GM19240 (cell line): ENCODE measurements at regions not wholly inside any gene's neighbourhood (a gene's known extent, or its start where the extent isn't known, plus 50 kb on each side); places are given as distances from the start of the nearest gene placed in this dataset.
"Not testable (repeated sequence)": the region's sequence is repeated elsewhere in the genome, so short reads cannot be mapped to it uniquely, and the experiment has no call there.

Experiments
- DNase-seq: peaks from one replicate; pipeline ENCODE4 v3.0.0; 2011; ENCODE audit warnings: low spot score; ENCODE audit not compliant: insufficient read length

DNA sequence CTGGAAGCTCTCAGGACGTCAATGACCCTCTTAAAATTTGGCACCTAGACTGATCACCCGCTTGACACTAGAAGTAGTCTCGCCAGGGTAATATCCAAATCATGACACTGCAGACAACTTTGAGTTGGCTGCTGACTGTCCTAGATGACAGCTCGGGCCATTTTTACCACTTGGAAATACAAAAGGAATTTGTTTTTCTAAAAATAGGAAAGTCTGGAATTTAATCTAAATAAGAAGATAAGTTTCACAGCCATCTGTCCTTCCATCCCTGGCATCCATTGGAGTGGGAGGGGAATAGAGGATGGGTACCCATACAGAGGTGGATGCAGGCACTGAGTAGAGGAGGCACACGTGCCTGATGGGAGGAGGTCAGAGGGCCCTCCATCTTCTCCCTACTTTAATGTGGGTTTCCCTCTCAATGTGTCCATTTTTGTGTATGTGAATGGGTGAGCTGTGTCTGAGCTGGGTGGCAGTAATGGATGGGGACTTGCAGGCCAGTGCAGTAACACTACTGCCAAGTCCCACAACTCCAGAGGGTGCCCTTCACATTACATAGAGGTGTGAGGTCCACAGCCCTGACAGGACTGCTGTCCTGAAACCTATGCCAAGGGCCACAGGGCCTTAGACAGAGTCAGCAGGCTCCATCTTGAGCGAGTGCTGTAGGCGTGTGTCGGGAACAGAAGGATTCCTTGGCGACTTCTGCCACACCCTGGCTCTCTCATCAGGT is 104.8 kb upstream of the IPO9 start:
- no peak for DNase-seq

- DNase-seq, result no peak
Observed at GRCh38 chr1:201724766-201725118, 104.2 kb upstream of the IPO9 start.

DNA sequence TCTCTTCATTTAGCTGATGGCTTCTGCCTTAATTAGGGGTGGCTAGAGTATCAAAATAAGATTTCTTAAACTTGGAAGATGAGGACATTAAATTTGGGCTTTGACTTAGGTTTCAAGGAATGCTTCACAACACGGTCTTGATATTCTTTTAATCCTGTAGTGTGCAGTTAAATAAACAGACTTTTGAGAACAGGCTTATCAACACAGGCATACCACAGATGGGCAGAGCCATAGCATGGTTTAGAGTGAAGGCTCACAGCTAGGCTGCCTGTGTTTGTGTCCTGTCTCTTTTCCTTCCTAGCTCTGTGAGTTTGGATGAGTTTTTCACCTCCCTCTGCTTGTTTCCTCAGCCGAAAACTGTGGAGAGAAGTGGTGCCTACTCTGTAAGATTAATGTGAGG is 102.3 kb upstream of the IPO9 start:
- DNase-seq, result no peak

DNA sequence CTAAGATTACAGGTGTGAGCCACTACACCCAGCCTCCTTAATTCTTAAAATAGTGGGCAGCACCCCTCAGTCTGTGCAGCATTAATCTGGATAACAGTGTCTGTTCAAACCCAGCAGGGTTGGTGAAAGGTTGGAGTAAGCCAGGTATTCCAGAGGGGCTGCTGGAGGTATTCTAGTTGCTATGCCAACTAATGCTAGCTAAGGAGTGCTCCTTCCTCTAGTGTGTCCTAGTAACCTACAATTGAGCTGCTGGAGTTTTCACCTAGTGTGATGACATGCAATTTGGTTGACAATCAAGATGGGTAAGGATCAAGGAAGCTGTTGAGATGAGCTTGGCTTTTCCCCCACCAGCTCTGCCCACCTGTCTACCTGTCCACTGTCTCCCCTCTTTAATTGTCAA is 100.2 kb upstream of the IPO9 start:
- no peak for DNase-seq

GRCh38 chr1:201729973-201730608 is 98.9 kb upstream of the IPO9 start:
- no peak for DNase-seq

- no peak for DNase-seq
Observed at GRCh38 chr1:201730611-201731010, 98.3 kb upstream of the IPO9 start.

DNA sequence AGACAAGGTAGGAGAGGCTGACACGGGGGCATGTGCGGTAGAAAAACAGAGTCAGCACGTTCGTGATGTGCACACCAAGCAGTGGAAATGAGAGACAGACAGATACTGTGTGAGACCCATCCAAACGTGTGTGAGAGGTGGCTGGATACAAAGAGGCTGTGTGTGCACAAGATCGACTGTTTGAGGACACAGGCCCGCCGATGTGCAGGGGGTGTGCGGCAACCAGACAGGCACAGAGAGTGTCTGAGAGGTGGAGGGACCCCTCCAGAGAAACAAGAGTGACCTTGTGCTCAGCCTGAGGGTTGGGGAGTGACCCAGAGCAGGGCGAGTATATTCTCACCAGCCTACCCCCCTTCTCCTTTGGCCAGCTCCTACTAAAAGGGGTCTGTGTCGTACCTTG is 97.8 kb upstream of the IPO9 start:
- no peak for DNase-seq

DNA sequence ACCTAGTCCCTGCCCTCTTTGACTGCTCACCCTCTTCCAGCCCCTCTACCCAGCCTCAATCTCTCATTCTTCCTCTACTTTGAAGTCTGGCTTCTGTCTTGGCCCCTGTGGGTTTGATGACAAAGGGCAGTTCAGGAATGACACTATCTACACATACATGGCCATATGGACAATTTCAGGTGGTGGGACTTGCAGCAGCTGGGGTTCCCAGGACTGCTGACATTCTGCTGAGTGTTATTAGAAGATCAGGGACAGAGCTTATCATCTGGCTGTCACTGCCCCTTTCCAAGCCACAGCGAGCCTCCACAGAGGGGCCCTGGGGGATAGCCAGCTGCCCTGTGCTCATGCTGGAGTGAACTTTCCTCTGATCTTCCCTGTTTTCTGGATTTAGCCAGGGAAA is 97.4 kb upstream of the IPO9 start:
- DNase-seq, result no peak

- no peak for DNase-seq
Observed at GRCh38 chr1:201732351-201732750, 96.6 kb upstream of the IPO9 start.

DNA sequence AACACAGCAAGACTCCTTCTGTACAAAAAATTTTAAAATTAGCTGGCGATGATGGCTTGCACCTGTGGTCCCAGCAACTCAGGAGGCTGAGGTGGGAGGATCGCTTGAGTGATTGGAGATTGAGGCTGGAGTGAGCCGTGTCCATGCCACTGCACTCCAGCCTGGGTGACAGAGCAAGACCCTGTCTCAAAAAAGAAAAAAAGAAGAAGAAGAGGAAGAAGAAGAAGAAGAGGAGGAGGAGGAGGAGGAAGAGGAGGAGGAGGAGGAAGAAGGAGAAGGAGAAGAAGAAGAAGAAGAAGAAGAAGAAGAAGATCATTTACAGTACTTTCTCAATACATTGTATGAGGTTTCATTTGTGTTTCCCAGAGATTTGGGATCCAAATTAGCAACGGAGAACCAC is 94.7 kb upstream of the IPO9 start:
- not testable (repeated sequence) for DNase-seq

GRCh38 chr1:201734786-201735185 is 94.2 kb upstream of the IPO9 start:
- no peak for DNase-seq

GRCh38 chr1:201736707-201737320 is 92.1 kb upstream of the IPO9 start:
- no peak for DNase-seq

GRCh38 chr1:201737352-201738060 is 91.5 kb upstream of the IPO9 start:
- DNase-seq, result no peak

DNA sequence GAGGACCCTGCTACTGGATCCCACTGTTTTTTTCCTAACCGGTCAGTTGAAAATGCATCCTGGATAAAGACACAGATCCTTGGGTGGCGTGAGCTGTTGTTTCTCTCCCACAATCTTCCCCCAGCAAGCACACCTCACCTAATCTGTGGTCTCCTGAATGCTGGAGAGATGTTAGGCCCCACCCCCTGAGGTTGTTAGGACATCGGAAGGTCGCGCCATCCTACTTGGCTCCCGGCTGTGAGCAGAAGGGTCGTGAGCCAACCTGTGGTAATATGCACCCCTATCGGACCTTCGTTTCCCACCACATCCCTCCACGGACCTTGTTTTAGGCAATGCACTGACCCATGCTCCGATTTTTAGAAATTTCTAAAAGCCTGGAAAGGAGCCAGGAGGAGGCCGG is 89.9 kb upstream of the IPO9 start:
- no peak for DNase-seq

GRCh38 chr1:201739492-201740085 is 89.4 kb upstream of the IPO9 start:
- peak; percentile 28 for DNase-seq

DNA sequence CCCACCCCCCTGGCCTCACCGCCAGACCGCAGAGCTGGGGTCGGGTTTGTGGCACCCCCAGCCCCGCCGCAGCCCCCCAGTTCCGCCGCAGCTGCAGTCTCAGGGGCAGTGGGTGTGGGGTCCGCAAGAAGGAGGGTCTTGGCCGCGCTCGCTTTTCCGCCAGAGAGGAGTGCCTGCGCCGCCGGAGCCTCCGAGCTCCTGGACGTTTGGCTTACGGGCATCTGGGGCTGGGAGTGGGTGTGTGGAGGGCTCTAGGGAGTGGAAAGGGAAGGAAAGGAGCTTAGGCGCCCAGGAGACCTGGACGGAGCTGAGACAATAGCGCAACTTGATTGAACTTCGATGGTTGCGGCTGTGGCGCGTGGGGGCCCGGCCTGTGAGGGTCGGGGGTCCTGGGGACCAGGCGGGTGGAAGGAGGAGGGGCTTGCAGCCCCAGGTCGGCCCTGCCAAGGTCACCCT is 88.8 kb upstream of the IPO9 start:
- no peak for DNase-seq

DNA sequence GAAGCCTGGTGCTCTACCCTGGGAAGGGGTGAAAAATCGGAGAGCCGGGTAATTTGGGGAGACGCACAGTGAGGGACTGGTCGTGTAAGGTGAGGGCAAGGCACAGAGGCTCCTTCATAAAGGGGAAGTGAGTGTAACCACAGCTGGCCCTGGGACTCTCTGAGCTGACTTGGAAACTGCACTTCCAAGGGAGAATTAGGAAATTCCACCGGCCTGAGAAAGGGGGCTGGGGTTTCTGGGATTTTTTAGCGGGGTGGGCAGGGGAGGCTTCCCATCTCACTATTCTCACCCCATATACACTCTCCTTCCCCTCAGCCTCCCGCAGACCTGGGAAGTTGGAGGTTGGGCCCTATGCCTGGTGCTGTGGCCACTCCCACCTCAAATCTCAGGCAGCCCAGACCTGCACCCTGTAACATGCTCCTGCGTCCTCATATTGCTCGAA is 88.3 kb upstream of the IPO9 start:
- DNase-seq, result no peak

GRCh38 chr1:201741763-201742342 is 87.1 kb upstream of the IPO9 start:
- DNase-seq, result no peak

GRCh38 chr1:201742476-201742875 is 86.5 kb upstream of the IPO9 start:
- DNase-seq, result no peak

DNA sequence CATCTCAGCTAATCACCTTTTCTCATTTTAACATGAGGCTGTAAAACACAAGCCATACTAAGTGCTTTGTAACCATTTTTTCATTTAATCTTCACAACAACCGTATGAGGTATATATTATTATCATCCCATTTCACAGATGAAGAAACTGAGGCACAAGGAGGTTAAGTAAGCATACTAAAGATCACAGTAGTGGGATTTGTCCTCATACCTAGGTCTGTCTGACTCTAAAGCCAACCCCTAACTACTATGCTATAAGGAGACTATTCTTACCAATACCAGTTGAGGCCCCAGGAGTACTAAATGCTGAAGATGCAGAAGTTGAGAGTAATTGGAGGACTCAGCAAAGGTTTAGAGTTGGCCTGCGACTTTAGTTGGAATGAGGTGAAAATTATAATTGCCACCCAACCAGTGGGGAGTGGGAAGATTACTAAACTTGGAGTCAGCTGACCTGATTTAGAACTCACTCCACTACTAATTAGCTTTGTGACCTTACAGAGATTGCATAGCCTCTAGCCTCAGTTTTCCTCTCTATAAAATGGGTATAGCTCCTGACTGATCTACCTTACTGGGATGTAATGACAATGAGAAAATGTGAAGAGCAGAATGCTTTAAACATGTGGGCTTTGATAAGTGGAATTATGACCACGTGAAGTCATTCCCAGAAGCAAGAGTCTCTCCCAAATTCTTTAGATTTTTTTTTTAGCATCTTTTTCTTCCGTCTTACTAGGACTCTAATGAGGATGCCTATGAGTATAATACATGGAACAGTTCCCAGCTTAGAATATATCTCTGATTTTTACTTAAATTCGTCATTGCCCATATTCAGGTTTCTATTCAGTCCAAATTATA is 85.8 kb upstream of the IPO9 start:
- no peak for DNase-seq
